ENCODE measurements at regions not wholly inside any gene's neighbourhood (a gene's known extent, or its start where the extent isn't known, plus 50 kb on each side); places are given as distances from the start of the nearest gene placed in this dataset.

- TF ChIP-seq CTCF (IDR thresholded peaks at IDR 0.05) (no peak), POLR2A (IDR thresholded peaks at IDR 0.05) (no peak)
These were observed 411.0 kb downstream of the OLFM4 start for GRCh38 chr13:53439439-53440225.
